ENCODE measurements at regions not wholly inside any gene's neighbourhood (a gene's known extent, or its start where the extent isn't known, plus 50 kb on each side); places are given as distances from the start of the nearest gene placed in this dataset.

GRCh38 chr2:147467441-147467840 is 377.4 kb upstream of the ACVR2A start:
- DNase-seq (ENCODE audit: low spot score): no peak

- no peak for DNase-seq (ENCODE audit: low spot score)
These were observed 380.0 kb upstream of the ACVR2A start for GRCh38 chr2:147464737-147465357.

GRCh38 chr2:147463881-147464520 is 380.8 kb upstream of the ACVR2A start:
- DNase-seq (ENCODE audit: low spot score): no peak

GRCh38 chr2:147460155-147460554 is 384.7 kb upstream of the ACVR2A start:
- no peak for DNase-seq (ENCODE audit: low spot score)

- DNase-seq (ENCODE audit: low spot score): no peak
These were observed 388.1 kb upstream of the ACVR2A start for GRCh38 chr2:147456779-147457178.

- no peak for DNase-seq (ENCODE audit: low spot score)
These were observed 392.8 kb upstream of the ACVR2A start for GRCh38 chr2:147451902-147452515.

GRCh38 chr2:147450661-147451510 is 393.9 kb upstream of the ACVR2A start:
- DNase-seq (ENCODE audit: low spot score): no peak

GRCh38 chr2:147449323-147449991 is 395.4 kb upstream of the ACVR2A start:
- DNase-seq (ENCODE audit: low spot score): no peak

GRCh38 chr2:147442816-147443215 is 402.0 kb upstream of the ACVR2A start:
- DNase-seq (ENCODE audit: low spot score): no peak

- no peak for DNase-seq (ENCODE audit: low spot score)
These were observed 403.6 kb upstream of the ACVR2A start for GRCh38 chr2:147441182-147441581.

- DNase-seq (ENCODE audit: low spot score): no peak
These were observed 404.1 kb upstream of the ACVR2A start for GRCh38 chr2:147440734-147441133.

- no peak for DNase-seq (ENCODE audit: low spot score)
These were observed 404.8 kb upstream of the ACVR2A start for GRCh38 chr2:147439986-147440385.

- no peak for DNase-seq (ENCODE audit: low spot score)
These were observed 405.9 kb upstream of the ACVR2A start for GRCh38 chr2:147438882-147439281.

- DNase-seq (ENCODE audit: low spot score): no peak
These were observed 411.0 kb upstream of the ACVR2A start for GRCh38 chr2:147433822-147434221.

- DNase-seq (ENCODE audit: low spot score): peak; percentile 12
These were observed 414.4 kb upstream of the ACVR2A start for GRCh38 chr2:147430408-147430807.

GRCh38 chr2:147428120-147428747 is 416.6 kb upstream of the ACVR2A start:
- no peak for DNase-seq (ENCODE audit: low spot score)

GRCh38 chr2:147425437-147426029 is 419.3 kb upstream of the ACVR2A start:
- no peak for DNase-seq (ENCODE audit: low spot score)

- no peak for DNase-seq (ENCODE audit: low spot score)
These were observed 420.1 kb upstream of the ACVR2A start for GRCh38 chr2:147424766-147425165.

- DNase-seq (ENCODE audit: low spot score): no peak
These were observed 423.7 kb upstream of the ACVR2A start for GRCh38 chr2:147420947-147421675.

- DNase-seq (ENCODE audit: low spot score): no peak
These were observed 424.3 kb upstream of the ACVR2A start for GRCh38 chr2:147420517-147420916.

GRCh38 chr2:147416099-147416498 is 428.7 kb upstream of the ACVR2A start:
- DNase-seq (ENCODE audit: low spot score): peak; percentile 23
